Coronary artery (tissue), 2 donors: ENCODE measurements at regions not wholly inside any gene's neighbourhood (a gene's known extent, or its start where the extent isn't known, plus 50 kb on each side); places are given as distances from the start of the nearest gene placed in this dataset.
"Not testable (repeated sequence)": the region's sequence is repeated elsewhere in the genome, so short reads cannot be mapped to it uniquely, and the experiment has no call there.

Experiments
- DNase-seq: peaks from one replicate; pipeline ENCODE4 v3.0.0-alpha.2; 2017; ENCODE audit warnings: low spot score
- H3K27ac ChIP-seq, 2 donors: fragments of 200-600 bp; sonication (generic); one replicate each; pipeline ENCODE4 v1.5.1; 2016 to 2019
- H3K4me3 ChIP-seq: fragments of 200-600 bp; sonication (generic); 2 replicates; pipeline ENCODE4 v1.5.1; 2016; ENCODE audit warnings: mild to moderate bottlenecking, moderate library complexity

- not testable (repeated sequence) for DNase-seq
Measured at GRCh38 chr21:6122629-6123028, 4398.8 kb upstream of the TPTE start.

DNA sequence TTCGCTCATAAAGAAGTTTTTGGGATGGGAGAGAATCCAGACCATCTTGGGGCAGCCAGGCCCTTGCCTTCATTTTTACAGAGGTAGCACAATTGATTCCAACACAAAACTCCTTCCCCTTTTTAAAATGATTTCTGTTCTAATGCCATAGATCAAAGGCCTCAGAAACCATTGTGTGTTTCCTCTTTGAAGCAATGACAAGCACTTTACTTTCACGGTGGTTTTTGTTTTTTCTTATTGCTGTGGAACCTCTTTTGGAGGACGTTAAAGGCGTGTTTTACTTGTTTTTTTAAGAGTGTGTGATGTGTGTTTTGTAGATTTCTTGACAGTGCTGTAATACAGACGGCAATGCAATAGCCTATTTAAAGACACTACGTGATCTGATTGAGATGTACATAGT lies 4398.2 kb upstream of the TPTE start:
- H3K4me3 ChIP-seq, H3K27ac ChIP-seq, DNase-seq: not testable (repeated sequence)

More at GRCh38 chr21:6122629-6123028, 4398.8 kb upstream of the TPTE start:
- H3K27ac ChIP-seq, H3K4me3 ChIP-seq: not testable (repeated sequence)

- DNase-seq, H3K4me3 ChIP-seq, H3K27ac ChIP-seq: not testable (repeated sequence)
Measured at GRCh38 chr21:6125549-6126240, 4395.7 kb upstream of the TPTE start.

- H3K27ac ChIP-seq, H3K4me3 ChIP-seq, DNase-seq: not testable (repeated sequence)
Measured at GRCh38 chr21:6126976-6127732, 4394.2 kb upstream of the TPTE start.

GRCh38 chr21:6130734-6131133 lies 4390.6 kb upstream of the TPTE start:
- not testable (repeated sequence) for DNase-seq, H3K4me3 ChIP-seq

DNA sequence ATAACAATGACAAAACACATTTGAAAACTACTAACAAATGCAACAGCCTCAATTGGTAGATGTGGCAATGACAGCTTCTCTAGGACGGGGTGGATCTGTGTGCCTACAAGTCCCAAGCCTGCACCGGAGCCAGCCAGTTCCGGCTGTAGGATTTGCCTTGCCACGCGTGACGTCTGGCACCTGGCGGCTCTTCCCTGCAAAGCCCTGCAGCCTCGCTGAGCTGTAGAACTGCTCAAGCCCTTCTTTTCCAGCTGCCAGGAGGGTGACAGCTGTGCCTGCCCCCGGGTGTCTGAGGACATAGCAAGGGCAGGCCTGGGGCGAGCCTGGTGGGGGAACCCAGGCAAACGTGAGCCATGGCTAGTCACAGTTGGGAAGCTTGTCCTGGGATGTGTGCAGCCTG lies 4388.0 kb upstream of the TPTE start:
- not testable (repeated sequence) for H3K27ac ChIP-seq, H3K4me3 ChIP-seq, DNase-seq

More at GRCh38 chr21:6130734-6131133, 4390.6 kb upstream of the TPTE start:
- not testable (repeated sequence) for H3K27ac ChIP-seq

DNA sequence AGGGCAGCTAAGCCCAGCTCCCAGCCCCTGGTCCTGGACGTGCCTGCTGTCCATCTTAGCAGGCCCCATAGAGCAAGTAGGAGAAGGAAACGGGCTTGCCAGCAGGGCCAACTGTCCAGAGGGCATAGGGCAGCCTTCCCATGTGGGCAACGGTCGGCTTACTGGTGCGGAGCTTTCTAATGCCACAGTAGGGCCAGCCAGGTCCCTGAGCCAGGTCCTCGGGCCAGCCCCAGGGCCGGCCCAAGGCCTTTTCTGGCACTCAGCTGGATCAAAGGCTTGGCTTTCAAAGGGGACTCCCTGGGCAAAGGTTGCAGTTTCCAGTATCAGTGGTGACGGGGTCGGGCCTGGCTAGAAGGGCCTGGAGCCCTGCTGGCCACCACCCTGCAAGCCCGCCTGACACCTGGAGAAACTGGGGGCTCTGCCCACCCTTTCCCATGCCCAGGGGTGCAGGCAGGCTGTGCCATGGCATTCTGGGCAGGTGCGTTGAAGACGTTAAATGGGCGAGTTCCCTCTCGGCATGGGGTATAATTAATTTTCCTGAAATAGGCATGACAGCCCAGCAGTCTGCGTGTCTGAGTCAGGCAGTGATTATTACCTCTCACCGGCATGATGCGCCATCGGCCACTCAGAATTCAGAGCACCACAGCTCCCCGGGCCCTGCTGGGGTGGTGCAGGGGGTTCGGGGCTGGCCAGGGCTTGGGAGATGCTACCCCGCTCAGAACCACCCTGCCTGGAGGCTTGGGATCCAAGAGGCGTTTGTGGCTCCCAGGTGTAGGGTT lies 4387.3 kb upstream of the TPTE start:
- H3K4me3 ChIP-seq, H3K27ac ChIP-seq, DNase-seq: not testable (repeated sequence)

- not testable (repeated sequence) for H3K27ac ChIP-seq, H3K4me3 ChIP-seq, DNase-seq
Measured at GRCh38 chr21:6136732-6137131, 4384.7 kb upstream of the TPTE start.

DNA sequence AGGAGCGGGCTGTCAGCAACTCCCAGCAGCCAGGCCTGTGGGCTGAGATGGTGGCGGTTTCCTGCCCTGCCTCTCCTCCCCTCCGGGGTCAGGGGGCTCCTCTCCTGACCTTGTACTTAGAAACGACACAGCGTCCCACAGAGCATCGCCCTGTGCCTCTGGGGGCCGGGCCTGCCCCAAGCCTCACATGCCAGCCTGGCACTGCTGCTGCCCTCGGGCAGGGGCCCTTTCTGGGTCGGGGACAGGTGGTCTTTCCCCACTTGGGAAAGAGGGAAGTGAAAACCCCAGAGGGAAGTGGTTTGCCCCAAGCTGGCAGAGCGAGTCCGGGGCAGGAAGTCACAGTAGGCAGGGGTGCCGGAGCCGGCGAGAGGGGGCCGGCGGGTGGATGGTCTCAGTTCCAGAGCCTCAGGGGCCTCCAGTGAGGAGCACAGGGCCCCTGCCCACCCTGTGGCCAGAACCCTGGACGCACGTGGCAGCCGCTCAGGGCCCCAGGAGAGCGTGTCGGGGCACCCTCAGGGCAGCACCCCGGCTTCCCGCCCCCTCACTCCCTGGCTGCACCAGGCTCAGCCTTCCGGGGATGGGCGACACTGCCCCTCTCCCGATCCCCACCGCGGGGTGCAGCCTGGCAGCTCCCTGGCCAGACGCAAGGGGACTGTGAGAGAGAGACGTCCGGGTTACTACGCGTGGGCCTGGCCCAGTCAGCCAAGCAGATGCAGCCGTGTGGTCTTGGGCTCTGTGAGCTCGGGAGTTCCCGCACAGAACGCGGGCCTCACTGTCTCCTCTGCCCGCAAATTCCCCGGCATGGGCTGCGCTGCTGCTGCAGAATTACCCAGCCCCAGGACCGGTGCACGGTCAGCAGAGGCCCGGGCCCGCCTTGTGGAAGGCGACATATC lies 4382.9 kb upstream of the TPTE start:
- not testable (repeated sequence) for H3K27ac ChIP-seq, H3K4me3 ChIP-seq, DNase-seq

DNA sequence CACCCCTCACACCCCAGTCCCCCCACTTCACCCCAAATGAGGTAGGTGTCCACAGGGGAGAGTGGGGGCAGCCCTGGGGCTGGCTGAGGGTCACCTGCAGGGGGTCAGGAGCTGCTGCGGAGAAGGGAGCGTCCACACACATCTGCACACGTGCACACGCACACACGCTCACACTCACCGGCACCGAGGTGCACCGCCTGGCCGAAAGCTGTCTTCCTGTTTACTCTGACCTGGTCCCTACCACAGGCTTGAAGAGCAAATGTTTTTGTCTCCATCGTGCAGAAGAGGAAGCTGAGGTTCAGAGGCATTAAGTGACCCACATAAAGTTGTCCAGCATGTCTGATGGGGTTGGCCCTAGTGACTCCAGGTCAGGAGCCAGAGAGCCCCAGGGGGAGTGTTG lies 4382.1 kb upstream of the TPTE start:
- H3K27ac ChIP-seq, DNase-seq, H3K4me3 ChIP-seq: not testable (repeated sequence)

GRCh38 chr21:6139862-6140261 lies 4381.5 kb upstream of the TPTE start:
- not testable (repeated sequence) for DNase-seq, H3K27ac ChIP-seq, H3K4me3 ChIP-seq

DNA sequence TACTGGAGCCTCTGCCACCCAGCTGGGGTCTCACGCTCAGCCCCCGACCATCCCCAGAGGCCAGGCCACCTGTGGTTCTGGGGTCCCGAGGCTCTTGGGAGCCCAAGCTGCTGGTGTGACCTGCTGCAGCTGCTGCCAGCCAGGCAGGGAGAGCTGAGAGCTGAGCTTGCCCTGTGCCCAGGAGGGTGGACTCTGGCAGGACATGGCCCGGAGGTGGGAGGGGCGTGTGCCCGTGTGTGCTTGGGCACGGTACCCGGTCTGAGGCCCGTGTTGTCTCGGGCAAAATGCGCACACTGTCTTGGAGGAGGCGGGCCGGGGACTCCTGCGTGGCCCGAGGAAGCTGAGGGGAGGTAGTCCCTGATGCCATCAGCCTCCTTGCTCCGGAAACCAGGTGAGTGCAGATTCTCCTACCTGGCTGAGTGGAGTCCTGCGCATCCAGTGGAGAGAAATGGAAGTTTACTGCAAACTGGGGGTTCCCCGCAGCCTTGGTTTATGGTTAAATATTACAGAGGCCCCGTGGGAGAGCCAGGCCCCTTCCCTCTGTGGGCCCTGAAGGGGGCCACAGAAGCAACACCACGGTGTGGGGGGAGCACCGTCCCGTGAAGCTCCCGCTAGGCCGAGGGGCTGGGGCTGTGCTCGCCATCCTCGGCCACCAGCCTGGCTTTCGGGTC lies 4380.8 kb upstream of the TPTE start:
- DNase-seq, H3K27ac ChIP-seq, H3K4me3 ChIP-seq: not testable (repeated sequence)

DNA sequence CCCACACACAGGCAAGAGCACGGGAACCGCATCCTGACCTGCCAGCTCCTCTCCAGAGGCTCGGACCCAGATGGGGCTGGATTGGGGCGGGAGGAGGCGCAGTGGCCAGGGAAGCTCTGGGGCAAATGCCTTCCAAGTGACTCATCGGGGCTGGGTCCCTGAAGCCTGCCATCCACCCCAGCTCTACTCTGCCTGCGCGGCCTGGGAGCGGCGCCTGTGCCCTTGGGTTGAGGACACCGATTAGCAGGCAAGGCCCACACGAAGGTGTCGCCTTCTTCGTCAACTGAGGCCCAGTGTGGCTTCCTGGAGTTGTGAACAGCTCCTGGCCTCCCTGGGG lies 4380.3 kb upstream of the TPTE start:
- H3K4me3 ChIP-seq, H3K27ac ChIP-seq, DNase-seq: not testable (repeated sequence)

DNA sequence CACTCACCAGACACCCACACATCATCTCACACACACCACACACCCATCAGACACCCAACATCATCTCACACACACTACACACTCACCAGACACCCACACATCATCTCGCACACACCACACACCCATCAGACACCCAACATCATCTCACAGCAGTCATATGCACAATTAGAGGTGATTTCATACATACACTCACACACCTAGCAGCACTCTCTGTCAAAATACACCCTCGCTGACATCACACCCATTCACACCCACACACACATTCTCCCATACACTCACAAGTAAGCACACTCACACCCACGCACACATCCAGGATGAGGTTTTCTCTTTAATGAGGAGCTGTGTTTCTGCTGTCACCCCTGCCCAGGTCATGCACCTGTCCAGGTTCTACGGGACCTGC lies 4368.2 kb upstream of the TPTE start:
- DNase-seq, H3K27ac ChIP-seq, H3K4me3 ChIP-seq: not testable (repeated sequence)

- H3K27ac ChIP-seq, DNase-seq, H3K4me3 ChIP-seq: not testable (repeated sequence)
Measured at GRCh38 chr21:6154524-6155320, 4366.7 kb upstream of the TPTE start.

GRCh38 chr21:6156712-6157389 lies 4364.5 kb upstream of the TPTE start:
- DNase-seq, H3K4me3 ChIP-seq, H3K27ac ChIP-seq: not testable (repeated sequence)

DNA sequence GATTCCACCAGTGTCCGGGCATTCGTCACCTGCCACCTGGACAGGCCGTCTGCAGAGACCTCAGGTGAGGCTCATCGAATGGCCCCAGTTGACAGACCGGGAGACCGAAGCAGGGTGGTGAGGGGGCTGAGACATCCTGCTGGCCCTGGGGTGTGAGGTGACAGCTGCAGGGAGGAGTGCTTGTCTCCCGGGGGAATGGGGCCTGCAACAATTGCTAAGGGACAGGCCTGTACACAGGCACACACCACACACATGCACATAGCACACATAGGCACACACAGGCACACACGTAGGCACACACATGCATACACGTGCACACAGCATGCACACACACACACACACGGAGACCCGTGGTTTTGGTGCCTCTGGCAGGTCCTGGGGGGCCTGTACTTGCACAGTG lies 4363.9 kb upstream of the TPTE start:
- not testable (repeated sequence) for H3K27ac ChIP-seq, H3K4me3 ChIP-seq, DNase-seq
